Stimulated activated naive B cell treated with anti-CD40 and anti-IgM and Interleukin-4, amounts not matched to agents 10 μg/mL and 1 μg/mL and 100 μg/mL, for 72 hours (primary cell): ENCODE measurements at regions not wholly inside any gene's neighbourhood (a gene's known extent, or its start where the extent isn't known, plus 50 kb on each side); places are given as distances from the start of the nearest gene placed in this dataset.

Experiments
- ATAC-seq, 2 donors: fragments of 150-1000 bp; cut with Tn5 transposase; replicated peaks; 2 replicates each; pipeline ENCODE4 v1.10.0; 2021; ENCODE audit warnings: moderate library complexity in 1 of 2
- DNase-seq: peaks from one replicate; pipeline ENCODE4 v3.0.0; 2021
- H3K27ac Mint-ChIP-seq: one replicate; pipeline ENCODE4 v1.8.0; 2022; ENCODE audit warnings: mild to moderate bottlenecking, mixed read lengths
- H3K27me3 Mint-ChIP-seq, 2 donors: one replicate each; pipeline ENCODE4 v1.8.0; 2022; ENCODE audit warnings: mixed read lengths in 2 of 2
- H3K36me3 Mint-ChIP-seq, 2 donors: one replicate each; pipeline ENCODE4 v1.8.0; 2022; ENCODE audit warnings: mixed read lengths in 2 of 2, mild to moderate bottlenecking in 1 of 2
- H3K4me1 Mint-ChIP-seq, 2 donors: one replicate each; pipeline ENCODE4 v1.8.0; 2022; ENCODE audit warnings: mixed read lengths in 2 of 2, mild to moderate bottlenecking in 1 of 2
- H3K4me3 Mint-ChIP-seq, 2 donors: one replicate each; pipeline ENCODE4 v1.8.0; 2022; ENCODE audit warnings: mild to moderate bottlenecking in 2 of 2, mixed read lengths in 2 of 2, moderate library complexity in 1 of 2
- H3K9me3 Mint-ChIP-seq, 2 donors: one replicate each; pipeline ENCODE4 v1.8.0; 2022; ENCODE audit warnings: mixed read lengths in 2 of 2, mild to moderate bottlenecking in 1 of 2

DNA sequence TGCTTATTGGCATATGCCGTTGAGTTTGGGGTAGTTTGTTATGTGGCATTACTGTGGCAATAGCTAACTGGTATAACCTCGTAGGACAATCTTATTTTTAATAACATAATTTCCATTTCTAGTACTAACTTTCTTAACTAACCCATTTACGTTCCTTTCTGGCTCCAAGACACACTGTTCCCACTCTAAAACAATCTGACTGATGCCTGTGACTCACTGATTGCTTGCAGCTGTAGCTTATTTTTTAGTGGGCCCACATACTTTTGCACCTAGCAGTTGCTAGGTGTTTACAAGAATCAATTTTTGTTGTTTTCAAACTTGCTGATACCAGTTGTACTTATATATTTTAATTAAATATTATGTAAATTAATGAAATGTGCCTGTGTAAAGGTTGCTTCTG is 52.2 kb downstream of the FAT3 start:
- H3K27me3 Mint-ChIP-seq: no peaks in the 10 kb centered on the region
- DNase-seq (no peak), ATAC-seq (no peak)
- H3K36me3 Mint-ChIP-seq: no peaks in the 10 kb centered on the region
- H3K4me3 Mint-ChIP-seq: no peak overlapping the region
- no peaks in the 10 kb centered on the region for H3K4me1 Mint-ChIP-seq
- no peak overlapping the region for H3K27ac Mint-ChIP-seq
- H3K9me3 Mint-ChIP-seq: peaks cover 1 to 4% of the 10 kb centered on the region in 2 donors

DNA sequence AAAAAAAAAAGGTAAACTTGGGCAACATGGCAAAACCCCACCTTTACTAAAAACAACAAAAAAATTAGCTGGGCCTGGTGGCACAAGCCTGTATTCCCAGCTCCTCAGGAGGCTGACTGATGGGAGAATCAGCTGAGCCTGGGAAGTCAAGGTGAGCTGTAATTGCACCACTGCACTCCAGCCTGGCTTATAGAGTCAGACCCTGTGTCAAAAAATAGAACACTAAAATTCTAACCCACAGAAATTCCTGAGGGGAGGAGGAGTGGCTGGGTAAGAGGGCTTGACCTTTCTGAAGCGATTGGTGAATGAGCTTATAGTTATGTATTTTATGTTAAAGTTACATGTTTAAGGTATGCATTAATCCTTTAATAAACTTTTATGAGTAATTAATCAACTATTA is 53.3 kb downstream of the FAT3 start:
- no peak overlapping the region for H3K4me3 Mint-ChIP-seq
- H3K36me3 Mint-ChIP-seq: no peaks in the 10 kb centered on the region
- no peak for DNase-seq
- H3K27ac Mint-ChIP-seq: no peak overlapping the region
- H3K4me1 Mint-ChIP-seq: no peaks in the 10 kb centered on the region
- peaks cover 1 to 4% of the 10 kb centered on the region in 2 donors for H3K9me3 Mint-ChIP-seq
- ATAC-seq: no peak
- H3K27me3 Mint-ChIP-seq: no peaks in the 10 kb centered on the region

DNA sequence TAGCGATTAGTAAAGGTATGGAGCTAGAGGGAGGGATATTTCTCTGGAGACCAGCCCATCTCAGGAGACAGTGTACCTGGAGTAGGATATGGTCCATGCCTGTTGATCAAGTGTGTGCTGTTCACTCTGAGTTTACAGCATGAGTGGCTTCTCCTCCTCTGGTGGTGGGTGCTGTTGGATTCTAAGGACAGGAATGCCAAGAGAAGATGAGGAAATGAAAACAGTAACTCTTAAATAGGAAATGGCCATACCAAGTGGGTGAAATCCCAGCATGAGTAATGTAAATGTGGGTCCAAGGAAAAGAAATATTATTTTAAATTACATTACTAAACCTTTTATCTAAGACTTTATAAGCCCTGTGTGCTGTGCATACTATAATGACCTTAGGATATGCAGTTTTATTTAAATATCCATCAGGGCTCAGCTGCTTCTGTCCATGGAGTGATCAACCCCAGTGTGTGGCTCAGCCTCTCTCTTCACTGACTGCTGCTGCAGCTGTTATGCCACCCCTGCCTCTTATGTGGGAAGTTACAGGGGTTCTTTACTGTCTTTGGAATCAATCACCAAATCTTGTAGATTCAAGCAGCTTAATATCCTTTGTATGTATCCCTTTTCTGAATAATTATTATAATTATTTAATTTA is 54.3 kb downstream of the FAT3 start:
- Mint-ChIP-seq H3K4me1 (no peaks in the 10 kb centered on the region), H3K27ac (no peak overlapping the region), H3K27me3 (no peaks in the 10 kb centered on the region), H3K4me3 (no peak overlapping the region), H3K36me3 (no peaks in the 10 kb centered on the region), H3K9me3 (peaks cover 1 to 4% of the 10 kb centered on the region in 2 donors)
- ATAC-seq: no peak
- DNase-seq: no peak

DNA sequence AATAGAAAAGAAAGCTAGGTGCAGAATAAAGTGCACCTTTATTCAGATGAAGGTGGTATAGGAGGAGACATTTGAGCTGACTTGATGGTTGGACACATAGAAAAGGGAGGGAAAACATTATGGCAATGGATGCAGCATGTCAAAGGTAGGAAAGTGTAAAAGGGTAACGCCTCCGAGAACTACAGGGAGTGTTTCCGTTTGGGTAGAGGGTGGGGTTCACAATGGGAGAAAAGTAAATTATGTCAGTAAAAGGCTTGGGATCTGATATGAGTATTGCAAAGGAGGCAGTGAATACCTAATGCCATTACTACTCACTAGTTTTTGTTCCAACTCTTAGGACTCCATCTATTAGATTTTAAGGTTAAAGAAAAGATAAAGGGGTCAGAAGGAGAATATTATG is 59.5 kb downstream of the FAT3 start:
- no peak overlapping the region for H3K27ac Mint-ChIP-seq
- DNase-seq (no peak), ATAC-seq (no peak)
- H3K4me1 Mint-ChIP-seq: no peaks in the 10 kb centered on the region
- no peaks in the 10 kb centered on the region for H3K27me3 Mint-ChIP-seq
- no peak overlapping the region for H3K4me3 Mint-ChIP-seq
- H3K9me3 Mint-ChIP-seq: no peaks in the 10 kb centered on the region
- no peaks in the 10 kb centered on the region for H3K36me3 Mint-ChIP-seq

DNA sequence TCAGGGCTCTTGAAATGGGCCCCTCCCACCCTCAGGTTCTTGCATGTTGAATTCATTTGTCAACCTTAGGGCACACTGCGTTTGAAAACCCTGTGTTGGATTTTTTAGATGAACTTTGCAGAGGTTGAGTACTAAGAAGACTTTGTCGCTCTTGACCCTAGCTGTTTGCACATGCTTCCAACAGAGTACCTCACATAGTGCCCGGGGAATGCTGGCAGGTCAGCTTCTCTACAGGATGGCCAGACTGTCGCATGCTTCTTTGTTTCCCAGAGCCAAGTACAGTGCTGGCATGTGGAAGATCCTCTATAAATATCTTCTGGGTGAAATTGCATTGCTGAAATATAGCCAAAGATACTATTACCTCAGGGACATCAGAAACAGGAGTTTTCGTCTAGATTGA is 59.9 kb downstream of the FAT3 start:
- Mint-ChIP-seq H3K27ac (no peak overlapping the region), H3K36me3 (no peaks in the 10 kb centered on the region), H3K9me3 (no peaks in the 10 kb centered on the region), H3K27me3 (no peaks in the 10 kb centered on the region), H3K4me3 (no peak overlapping the region), H3K4me1 (no peaks in the 10 kb centered on the region)
- ATAC-seq (no peak), DNase-seq (no peak)

DNA sequence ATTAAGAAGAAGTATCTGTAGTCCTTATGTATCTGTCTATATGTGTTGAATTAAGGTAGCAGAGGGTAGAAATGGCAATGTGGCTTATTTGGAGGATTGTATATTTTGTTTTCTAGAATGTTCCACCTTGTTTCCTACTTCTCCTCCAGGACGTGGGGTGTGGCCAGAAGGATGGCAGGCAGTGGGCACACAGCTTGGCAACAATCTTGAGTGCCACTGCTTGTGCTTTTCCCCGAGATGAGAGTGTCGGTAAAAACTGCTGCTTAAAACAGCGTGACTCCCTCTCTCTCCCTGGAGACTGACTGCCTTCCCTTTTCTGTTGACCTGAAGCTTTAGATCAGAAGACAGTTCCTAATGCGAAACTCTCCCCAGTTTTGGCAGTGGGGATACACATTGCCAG is 61.2 kb downstream of the FAT3 start:
- Mint-ChIP-seq H3K27ac (no peak overlapping the region), H3K27me3 (no peaks in the 10 kb centered on the region), H3K4me1 (no peaks in the 10 kb centered on the region), H3K36me3 (no peaks in the 10 kb centered on the region), H3K9me3 (peaks cover 0 to 2% of the 10 kb centered on the region in 2 donors), H3K4me3 (no peak overlapping the region)
- ATAC-seq (no peak), DNase-seq (no peak)

DNA sequence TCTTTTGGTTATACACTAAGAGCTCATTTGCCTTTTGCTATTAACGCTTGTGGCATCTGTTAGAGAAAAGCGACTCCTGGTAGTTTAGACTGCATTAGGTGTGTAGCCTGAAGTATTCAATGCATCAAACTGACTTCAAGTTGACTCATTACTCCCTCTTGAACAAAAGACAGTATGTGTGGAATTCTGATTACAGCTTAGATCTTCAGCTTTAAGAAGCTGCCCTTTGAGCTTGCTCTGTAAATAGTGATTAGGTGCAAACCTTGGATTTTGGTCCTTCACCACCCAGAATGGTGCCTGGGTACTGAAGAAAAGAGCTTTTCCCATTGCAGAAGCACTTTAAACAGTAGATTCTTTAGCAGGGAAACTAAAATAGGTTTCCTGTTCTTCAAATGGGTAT is 62.1 kb downstream of the FAT3 start:
- Mint-ChIP-seq H3K4me1 (no peaks in the 10 kb centered on the region), H3K27ac (no peak overlapping the region), H3K36me3 (no peaks in the 10 kb centered on the region), H3K9me3 (peaks cover 0 to 2% of the 10 kb centered on the region in 2 donors), H3K4me3 (no peak overlapping the region), H3K27me3 (no peaks in the 10 kb centered on the region)
- DNase-seq: no peak
- no peak for ATAC-seq

DNA sequence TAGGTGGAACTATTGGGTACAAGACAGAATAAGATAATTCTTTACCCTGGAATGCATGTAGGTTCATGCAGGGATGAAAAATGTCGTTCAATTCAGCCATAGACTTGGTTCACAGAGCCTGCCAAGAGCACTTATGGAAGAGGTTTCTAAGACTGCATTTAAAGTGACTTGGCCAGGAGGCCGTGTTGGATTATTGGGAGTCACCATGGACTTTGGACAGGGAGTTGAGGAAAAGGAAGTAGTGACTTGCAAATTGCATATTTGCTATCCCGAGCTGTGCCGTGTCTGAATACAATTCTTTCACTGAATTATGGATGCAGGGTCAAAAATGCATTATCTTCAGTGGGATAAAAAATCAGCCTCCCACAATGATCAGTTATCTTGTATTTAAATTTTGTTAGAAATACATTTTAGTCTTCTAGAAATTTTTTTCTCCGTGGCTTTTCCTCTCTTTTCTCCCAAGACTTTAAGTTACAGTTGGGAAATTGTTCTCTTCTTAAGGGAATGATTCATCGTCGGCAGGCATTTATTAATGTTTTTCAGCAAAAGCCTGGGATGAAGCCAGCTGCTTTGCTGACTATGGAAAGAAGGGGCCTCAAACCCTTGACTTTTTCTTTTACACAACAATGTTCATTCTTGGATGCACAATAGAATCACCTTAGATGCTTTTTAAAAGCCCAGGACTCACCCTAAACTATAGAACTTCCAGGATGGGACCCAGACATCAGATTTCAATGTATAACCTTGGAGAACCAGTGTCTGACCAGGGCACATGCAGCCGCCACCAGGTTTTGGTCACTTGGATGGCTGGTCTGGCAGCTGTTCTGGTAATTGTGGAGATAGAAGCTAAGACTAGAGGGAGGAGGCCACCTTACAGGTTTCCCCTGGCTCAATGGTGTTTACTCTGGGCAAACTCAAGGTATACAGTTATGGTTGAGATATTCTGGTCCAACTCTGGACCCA is 70.8 kb downstream of the FAT3 start:
- DNase-seq (no peak), ATAC-seq (no peak)
- H3K9me3 Mint-ChIP-seq: peaks cover 4 to 5% of the 10 kb centered on the region in 2 donors
- H3K36me3 Mint-ChIP-seq: no peaks in the 10 kb centered on the region
- H3K27me3 Mint-ChIP-seq: no peaks in the 10 kb centered on the region
- H3K4me1 Mint-ChIP-seq: no peaks in the 10 kb centered on the region
- no peak overlapping the region for H3K4me3 Mint-ChIP-seq
- H3K27ac Mint-ChIP-seq: no peak overlapping the region

DNA sequence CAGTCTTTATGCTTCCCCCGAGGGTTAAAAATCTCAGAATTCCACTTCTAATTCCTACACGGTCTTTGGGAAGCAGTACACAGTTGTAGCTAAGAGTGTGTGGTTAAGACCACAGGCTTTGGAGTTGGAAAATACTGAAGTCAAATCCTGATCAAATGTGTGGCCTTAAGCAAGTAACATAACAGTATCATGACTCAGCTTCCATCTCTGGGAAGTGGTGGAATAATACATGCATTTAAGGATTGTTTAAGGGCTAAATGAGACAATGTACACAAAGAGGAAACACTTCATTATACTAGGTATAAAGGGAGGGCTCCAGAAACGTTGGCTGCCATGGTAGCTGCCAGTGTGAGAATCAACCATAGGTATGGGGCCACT is 71.5 kb downstream of the FAT3 start:
- ATAC-seq: no peak
- Mint-ChIP-seq H3K36me3 (no peaks in the 10 kb centered on the region), H3K4me3 (no peak overlapping the region), H3K27me3 (no peaks in the 10 kb centered on the region), H3K27ac (no peak overlapping the region), H3K9me3 (peaks cover 4 to 5% of the 10 kb centered on the region in 2 donors), H3K4me1 (no peaks in the 10 kb centered on the region)
- DNase-seq: no peak

DNA sequence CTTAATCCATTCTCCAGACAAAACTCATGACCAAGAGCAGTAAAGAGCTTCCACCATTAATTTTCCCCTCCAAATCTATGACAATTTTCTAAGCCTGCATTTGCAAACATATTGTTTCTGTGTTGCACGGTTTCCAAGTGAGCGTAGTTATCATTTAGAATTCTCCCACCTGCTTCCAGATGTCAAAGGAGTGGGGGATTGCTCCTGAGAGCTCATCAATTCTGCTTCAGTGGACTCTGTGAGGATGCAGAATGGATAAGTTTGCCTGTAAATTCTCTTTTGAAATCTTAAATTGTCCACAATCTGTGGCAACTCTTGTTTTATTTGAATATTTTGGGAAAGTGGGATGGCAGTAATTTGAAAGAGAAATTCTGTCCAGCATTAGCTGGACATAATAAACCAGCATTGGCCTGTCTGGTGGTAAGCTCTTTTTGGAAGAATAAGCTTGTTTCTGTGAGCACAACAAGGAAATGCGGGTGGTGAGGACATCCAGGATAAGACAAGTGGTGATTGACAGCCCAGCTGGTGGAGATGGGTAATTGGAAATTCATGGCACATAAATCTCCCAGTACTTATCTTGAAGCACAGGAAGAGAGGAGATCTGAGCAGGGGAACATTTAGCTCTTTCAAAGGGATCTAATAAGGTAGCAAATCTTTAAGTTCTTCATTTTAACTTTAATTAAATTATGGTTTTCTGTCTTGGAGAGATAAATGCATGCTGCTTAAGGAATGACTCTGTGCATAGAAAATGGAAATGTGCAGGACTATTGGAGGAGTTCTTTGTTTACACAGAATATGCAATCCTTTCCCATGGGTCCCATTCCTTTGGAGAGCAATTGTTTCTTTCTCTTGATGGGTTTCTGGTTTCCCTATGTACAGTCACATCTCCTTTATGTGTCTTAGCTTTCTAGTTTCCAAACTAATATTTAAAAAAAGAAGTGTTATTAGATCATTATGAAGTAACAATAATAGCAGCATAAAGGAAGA is 73.2 kb downstream of the FAT3 start:
- Mint-ChIP-seq H3K27me3 (no peaks in the 10 kb centered on the region), H3K4me1 (no peaks in the 10 kb centered on the region), H3K36me3 (no peaks in the 10 kb centered on the region), H3K9me3 (peaks cover 4% of the 10 kb centered on the region in 2 donors), H3K4me3 (no peak overlapping the region), H3K27ac (no peak overlapping the region)
- DNase-seq: no peak
- ATAC-seq: no peak

DNA sequence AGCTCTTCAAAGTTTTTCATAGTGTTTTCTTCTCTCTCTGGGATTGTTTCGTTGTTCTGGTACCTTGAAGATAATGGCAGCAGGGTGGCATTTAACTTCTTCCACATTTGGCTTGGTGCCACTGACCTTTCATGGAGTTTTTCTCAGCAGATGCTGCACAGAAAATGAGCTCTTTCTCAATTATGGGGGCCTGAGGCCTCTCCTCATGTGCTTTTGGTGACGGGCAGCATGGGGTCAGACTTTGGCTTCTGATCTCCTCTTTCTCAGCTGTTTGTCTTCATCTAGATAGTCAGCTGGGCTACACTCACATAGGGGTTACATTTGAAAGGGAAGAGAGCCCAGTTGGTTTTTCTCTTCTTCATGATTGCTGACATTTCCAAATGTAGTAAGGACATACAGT is 76.3 kb downstream of the FAT3 start:
- H3K9me3 Mint-ChIP-seq: peaks cover 2 to 4% of the 10 kb centered on the region in 2 donors
- H3K36me3 Mint-ChIP-seq: no peaks in the 10 kb centered on the region
- H3K4me3 Mint-ChIP-seq: no peak overlapping the region
- H3K27ac Mint-ChIP-seq: no peak overlapping the region
- DNase-seq (no peak), ATAC-seq (no peak)
- H3K4me1 Mint-ChIP-seq: no peaks in the 10 kb centered on the region
- H3K27me3 Mint-ChIP-seq: no peaks in the 10 kb centered on the region

DNA sequence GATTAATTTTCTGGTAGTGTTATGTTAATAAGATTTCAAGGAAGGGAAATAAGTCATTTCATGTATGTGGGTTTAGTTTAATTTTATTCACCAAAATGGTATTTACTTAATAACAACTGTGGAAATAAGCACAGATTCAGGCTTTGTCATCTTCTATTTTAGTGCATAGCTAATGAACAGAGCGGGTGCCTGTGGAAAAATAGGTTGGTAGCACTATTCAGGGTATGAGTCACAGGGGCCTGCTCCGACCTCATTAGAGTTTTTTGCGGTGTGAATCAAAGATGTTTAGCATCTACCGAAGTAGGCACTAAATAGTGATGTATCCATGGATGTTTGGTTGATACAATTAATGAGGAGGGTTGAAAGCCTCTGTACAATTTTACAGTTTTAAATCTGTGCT is 78.2 kb downstream of the FAT3 start:
- Mint-ChIP-seq H3K9me3 (peaks cover 2 to 4% of the 10 kb centered on the region in 2 donors), H3K27ac (no peak overlapping the region), H3K36me3 (no peaks in the 10 kb centered on the region), H3K27me3 (no peaks in the 10 kb centered on the region), H3K4me1 (no peaks in the 10 kb centered on the region), H3K4me3 (no peak overlapping the region)
- no peak for ATAC-seq
- no peak for DNase-seq

DNA sequence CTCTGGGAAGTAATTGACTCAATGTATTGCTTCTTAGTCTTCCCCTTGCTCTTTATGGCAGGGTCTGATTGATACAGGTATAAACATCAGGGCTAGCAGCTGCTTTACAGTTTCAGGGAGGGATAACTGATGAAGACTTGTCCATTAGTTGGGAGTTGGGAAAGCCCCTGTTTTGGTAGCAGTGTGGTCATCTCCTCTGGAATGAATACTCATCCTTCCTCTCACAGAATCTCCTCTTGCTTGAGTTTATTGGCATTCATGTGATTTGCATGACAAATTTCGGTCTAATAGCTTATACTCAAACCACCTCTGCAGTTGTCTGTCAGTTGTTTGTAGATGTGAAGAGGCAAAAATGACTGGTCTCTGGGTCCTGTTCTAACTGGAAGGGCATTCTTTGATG is 79.7 kb downstream of the FAT3 start:
- Mint-ChIP-seq H3K36me3 (no peaks in the 10 kb centered on the region), H3K4me1 (no peaks in the 10 kb centered on the region), H3K27ac (no peak overlapping the region), H3K4me3 (no peak overlapping the region), H3K9me3 (peaks cover 2 to 4% of the 10 kb centered on the region in 2 donors), H3K27me3 (peaks cover 0 to 3% of the 10 kb centered on the region in 2 donors)
- ATAC-seq (no peak), DNase-seq (no peak)

DNA sequence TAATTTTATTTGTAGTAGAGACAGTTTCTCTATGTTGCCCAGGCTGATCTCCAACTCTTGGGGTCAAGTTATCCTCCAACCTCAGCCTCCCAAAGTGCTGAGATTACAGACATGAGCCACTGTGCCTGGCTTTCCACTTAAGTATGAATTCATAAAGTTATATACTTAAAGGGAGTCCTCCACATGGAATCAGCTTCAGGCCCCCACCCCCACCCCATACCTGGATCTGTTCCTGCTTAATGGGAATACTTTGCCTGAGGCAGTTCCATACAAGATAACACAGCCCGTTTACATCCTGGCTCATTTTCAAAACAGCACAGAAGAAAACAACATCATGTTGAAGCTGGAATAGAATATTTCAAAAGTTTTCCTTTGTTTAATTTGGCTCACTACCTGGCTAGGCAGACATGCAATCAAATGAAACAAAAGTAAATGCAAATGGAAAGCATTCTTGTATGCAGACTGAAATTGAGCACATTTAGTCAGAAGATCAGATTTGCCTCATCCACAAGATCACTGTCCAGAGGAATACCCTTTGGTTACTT is 82.4 kb downstream of the FAT3 start:
- Mint-ChIP-seq H3K4me1 (no peaks in the 10 kb centered on the region), H3K27me3 (peaks cover 0 to 8% of the 10 kb centered on the region in 2 donors), H3K4me3 (no peak overlapping the region), H3K9me3 (peaks cover 2 to 4% of the 10 kb centered on the region in 2 donors), H3K27ac (no peak overlapping the region), H3K36me3 (no peaks in the 10 kb centered on the region)
- ATAC-seq: no peak
- no peak for DNase-seq
